ENCODE measurements at regions not wholly inside any gene's neighbourhood (a gene's known extent, or its start where the extent isn't known, plus 50 kb on each side); places are given as distances from the start of the nearest gene placed in this dataset.
A peak's percentile ranks its signal among the peaks of the same experiment; 100 is the strongest.

DNA sequence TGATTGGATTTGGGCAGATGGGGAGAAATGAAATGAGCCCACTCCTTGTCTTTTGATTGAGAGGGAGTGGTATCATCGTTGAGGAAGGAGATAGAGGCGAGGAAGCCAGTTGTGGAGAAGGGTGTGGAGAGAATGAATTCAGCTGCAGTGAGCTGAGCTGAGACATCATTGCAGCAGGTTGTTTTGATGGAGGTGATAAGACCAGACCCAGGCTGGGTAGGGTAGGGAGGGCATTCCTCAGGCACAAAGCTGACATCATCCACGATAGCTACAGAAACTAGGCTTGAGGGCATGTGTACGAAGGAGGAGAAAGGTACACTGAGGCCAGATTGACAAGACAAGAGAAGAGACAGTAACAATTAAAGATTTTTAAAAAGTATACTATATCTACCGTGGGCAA, 1500.9 kb upstream of the SLC10A2 start:
- no peak for DNase-seq (ENCODE audit: low read depth)
- no peak overlapping the region for H3K4me3 ChIP-seq (ENCODE audit: low read depth, low read length)
- TF ChIP-seq, protein P1, sequence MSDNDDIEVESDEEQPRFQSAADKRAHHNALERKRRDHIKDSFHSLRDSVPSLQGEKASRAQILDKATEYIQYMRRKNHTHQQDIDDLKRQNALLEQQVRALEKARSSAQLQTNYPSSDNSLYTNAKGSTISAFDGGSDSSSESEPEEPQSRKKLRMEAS (IDR thresholded peaks at IDR 0.05; ENCODE audit: low read depth, low read length), result no peak
- TF ChIP-seq CTCF (IDR thresholded peaks at IDR 0.05; ENCODE audit: low read depth, low read length) (no peak), MYC (IDR thresholded peaks at IDR 0.05; ENCODE audit: low read depth, low read length) (no peak), POLR2A (IDR thresholded peaks at IDR 0.05; ENCODE audit: extremely low read depth, insufficient read length) (no peak)

DNA sequence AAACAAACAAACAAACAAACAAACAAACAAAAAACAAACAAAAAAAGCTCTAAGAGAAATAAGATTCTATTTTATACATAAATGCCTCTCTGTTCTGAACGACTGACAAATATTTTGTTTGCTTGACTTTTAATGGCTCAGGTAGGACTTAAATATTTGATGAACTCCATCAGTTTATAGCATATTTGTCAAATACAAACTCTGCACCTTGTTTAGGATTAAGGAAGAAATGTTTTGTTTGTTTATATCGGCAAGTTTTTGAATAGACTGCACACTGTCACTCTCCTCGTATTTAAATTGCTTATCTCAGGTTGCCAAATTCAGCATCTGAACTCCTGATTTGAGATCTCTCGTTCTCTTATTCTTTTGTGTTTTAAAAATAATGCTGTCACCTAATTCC, 1499.7 kb upstream of the SLC10A2 start:
- no peak for DNase-seq (ENCODE audit: low read depth)
- no peak overlapping the region for H3K4me3 ChIP-seq (ENCODE audit: low read depth, low read length)
- TF ChIP-seq, protein P1 (IDR thresholded peaks at IDR 0.05; ENCODE audit: low read depth, low read length), result no peak
- TF ChIP-seq POLR2A (IDR thresholded peaks at IDR 0.05; ENCODE audit: extremely low read depth, insufficient read length) (no peak), MYC (IDR thresholded peaks at IDR 0.05; ENCODE audit: low read depth, low read length) (no peak), CTCF (IDR thresholded peaks at IDR 0.05; ENCODE audit: low read depth, low read length) (no peak)

- TF ChIP-seq MYC (IDR thresholded peaks at IDR 0.05; ENCODE audit: low read depth, low read length) (no peak), POLR2A (IDR thresholded peaks at IDR 0.05; ENCODE audit: extremely low read depth, insufficient read length) (no peak), CTCF (IDR thresholded peaks at IDR 0.05; ENCODE audit: low read depth, low read length) (no peak)
- TF ChIP-seq, protein P1 (IDR thresholded peaks at IDR 0.05; ENCODE audit: low read depth, low read length), result no peak
Measured at GRCh38 chr13:104553896-104554295, 1487.7 kb upstream of the SLC10A2 start.

GRCh38 chr13:104553186-104553585, 1487.0 kb upstream of the SLC10A2 start:
- no peak for DNase-seq (ENCODE audit: low read depth)
- TF ChIP-seq MYC (IDR thresholded peaks at IDR 0.05; ENCODE audit: low read depth, low read length), result no peak
- TF ChIP-seq CTCF (IDR thresholded peaks at IDR 0.05; ENCODE audit: low read depth, low read length), result no peak
- no peak for TF ChIP-seq POLR2A (IDR thresholded peaks at IDR 0.05; ENCODE audit: extremely low read depth, insufficient read length)
- TF ChIP-seq, protein P1 (IDR thresholded peaks at IDR 0.05; ENCODE audit: low read depth, low read length), result no peak

More at GRCh38 chr13:104553896-104554295, 1487.7 kb upstream of the SLC10A2 start:
- DNase-seq (ENCODE audit: low read depth), result no peak
- no peak overlapping the region for H3K4me3 ChIP-seq (ENCODE audit: low read depth, low read length)

GRCh38 chr13:104534847-104535246, 1468.6 kb upstream of the SLC10A2 start:
- no peak for TF ChIP-seq MYC (IDR thresholded peaks at IDR 0.05; ENCODE audit: low read depth, low read length)
- TF ChIP-seq CTCF (IDR thresholded peaks at IDR 0.05; ENCODE audit: low read depth, low read length), result peak; percentile 41
- no peak overlapping the region for H3K4me3 ChIP-seq (ENCODE audit: low read depth, low read length)
- DNase-seq (ENCODE audit: low read depth), result peak; percentile 31

More at GRCh38 chr13:104553186-104553585, 1487.0 kb upstream of the SLC10A2 start:
- H3K4me3 ChIP-seq (ENCODE audit: low read depth, low read length), result no peak overlapping the region

DNA sequence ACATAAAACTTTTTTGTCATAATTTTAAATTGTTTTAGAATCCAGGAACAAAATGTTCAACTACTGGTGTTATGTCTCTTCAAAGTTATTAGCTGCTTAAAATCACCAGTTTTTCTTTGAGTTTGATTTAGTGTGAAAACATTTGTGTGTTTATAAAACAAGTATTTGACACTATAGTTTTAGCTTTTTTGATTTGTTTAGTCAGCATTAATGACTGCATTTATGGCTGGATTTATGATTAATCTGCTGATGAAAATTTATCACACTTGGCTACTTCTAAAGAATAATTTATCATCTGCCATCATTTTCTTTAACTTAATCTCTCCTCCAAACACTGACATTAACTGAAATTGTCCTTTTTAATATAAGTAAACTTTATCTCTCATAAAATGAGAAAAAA, 1465.9 kb upstream of the SLC10A2 start:
- no peak overlapping the region for H3K4me3 ChIP-seq (ENCODE audit: low read depth, low read length)
- no peak for DNase-seq (ENCODE audit: low read depth)
- no peak for TF ChIP-seq MYC (IDR thresholded peaks at IDR 0.05; ENCODE audit: low read depth, low read length)
- no peak for TF ChIP-seq POLR2A (IDR thresholded peaks at IDR 0.05; ENCODE audit: extremely low read depth, insufficient read length)
- TF ChIP-seq CTCF (IDR thresholded peaks at IDR 0.05; ENCODE audit: low read depth, low read length), result no peak
- TF ChIP-seq, protein P1 (IDR thresholded peaks at IDR 0.05; ENCODE audit: low read depth, low read length), result no peak

All from NB4 (cell line).